ENCODE measurements at regions not wholly inside any gene's neighbourhood (a gene's known extent, or its start where the extent isn't known, plus 50 kb on each side); places are given as distances from the start of the nearest gene placed in this dataset.

GRCh38 chr7:131974671-131975070, 418.2 kb upstream of the PODXL start:
- TF ChIP-seq EZH2 (IDR thresholded peaks at IDR 0.05; ENCODE audit: insufficient read depth, low read length): no peak
- no peak for TF ChIP-seq CTCF (IDR thresholded peaks at IDR 0.05; ENCODE audit: insufficient read depth, low read depth, low read length)

All from astrocyte (in vitro differentiated cells and primary cell).